GM10266 (cell line): ENCODE measurements at regions not wholly inside any gene's neighbourhood (a gene's known extent, or its start where the extent isn't known, plus 50 kb on each side); places are given as distances from the start of the nearest gene placed in this dataset.

Experiments used
- DNase-seq: peaks from one replicate; pipeline ENCODE4 v3.0.0; 2012; ENCODE audit errors: extremely low spot score
- TF ChIP-seq, protein P1 (sequence below): IDR thresholded peaks from 2 replicates; pipeline ENCODE4 v1.5.1; 2012; ENCODE audit warnings: mild to moderate bottlenecking, low read depth; ENCODE audit not compliant: control insufficient read depth, insufficient read depth; ENCODE audit errors: missing control alignments

DNA sequence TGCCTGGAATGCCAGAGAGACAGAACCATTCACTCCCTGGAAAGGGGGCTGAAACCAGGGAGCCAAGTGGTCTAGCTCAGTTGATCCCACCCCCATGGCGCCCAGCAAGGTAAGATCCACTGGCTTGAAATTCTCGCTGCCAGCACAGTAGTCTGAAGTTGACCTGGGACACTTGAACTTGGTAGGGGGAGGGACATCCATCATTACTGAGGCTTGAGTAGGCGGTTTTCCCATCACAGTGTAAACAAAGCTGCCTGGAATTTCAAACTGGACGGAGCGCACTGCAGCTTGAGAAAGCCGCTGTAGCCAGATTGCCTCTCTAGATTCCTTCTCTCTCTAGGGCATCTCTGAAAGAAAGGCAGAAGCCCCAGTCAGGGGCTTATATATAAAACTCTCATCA is 310.7 kb upstream of the DPPA4 start:
- TF ChIP-seq, protein P1, sequence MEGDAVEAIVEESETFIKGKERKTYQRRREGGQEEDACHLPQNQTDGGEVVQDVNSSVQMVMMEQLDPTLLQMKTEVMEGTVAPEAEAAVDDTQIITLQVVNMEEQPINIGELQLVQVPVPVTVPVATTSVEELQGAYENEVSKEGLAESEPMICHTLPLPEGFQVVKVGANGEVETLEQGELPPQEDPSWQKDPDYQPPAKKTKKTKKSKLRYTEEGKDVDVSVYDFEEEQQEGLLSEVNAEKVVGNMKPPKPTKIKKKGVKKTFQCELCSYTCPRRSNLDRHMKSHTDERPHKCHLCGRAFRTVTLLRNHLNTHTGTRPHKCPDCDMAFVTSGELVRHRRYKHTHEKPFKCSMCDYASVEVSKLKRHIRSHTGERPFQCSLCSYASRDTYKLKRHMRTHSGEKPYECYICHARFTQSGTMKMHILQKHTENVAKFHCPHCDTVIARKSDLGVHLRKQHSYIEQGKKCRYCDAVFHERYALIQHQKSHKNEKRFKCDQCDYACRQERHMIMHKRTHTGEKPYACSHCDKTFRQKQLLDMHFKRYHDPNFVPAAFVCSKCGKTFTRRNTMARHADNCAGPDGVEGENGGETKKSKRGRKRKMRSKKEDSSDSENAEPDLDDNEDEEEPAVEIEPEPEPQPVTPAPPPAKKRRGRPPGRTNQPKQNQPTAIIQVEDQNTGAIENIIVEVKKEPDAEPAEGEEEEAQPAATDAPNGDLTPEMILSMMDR, result no peak
- no peak for DNase-seq

DNA sequence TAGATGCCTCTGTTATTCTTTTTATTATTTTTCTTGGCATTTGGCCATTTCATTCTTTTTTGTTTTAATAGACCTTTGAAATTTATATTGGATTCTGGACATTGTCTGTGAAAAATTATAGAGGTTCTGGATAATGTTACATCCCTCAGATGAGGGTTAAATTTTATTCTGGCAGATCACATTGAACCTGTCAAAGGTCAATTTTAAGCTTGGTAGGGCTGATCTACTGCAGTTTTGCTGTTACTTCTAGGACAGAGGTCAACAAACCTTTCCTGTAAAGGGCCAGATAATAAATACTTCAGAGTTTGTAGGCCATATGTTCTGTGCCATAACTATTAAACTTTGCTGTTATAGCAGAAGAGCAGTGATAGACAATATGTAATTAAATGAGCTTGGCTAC is 318.9 kb upstream of the DPPA4 start:
- no peak for DNase-seq
- TF ChIP-seq, protein P1, result no peak

DNA sequence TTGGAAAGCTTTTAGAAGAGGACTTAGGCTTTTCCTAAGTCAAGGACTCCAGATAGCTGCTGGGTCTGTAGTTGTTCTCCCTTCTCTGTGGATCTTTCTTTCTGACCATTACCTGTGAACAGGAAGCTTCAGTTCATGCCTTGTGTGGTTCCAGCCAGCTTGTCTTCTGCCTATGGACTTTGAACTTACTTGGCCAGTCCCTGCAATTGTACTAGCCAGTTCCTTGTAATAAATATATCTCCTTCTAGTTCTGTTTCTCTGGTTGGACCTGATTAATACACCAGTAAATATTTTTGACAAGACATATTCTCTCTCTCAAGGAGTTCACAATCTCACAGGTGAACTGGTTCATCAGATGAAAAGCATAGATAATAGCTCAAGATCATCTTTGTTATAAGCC is 341.3 kb upstream of the DPPA4 start:
- TF ChIP-seq, protein P1, result no peak
- DNase-seq, result no peak

DNA sequence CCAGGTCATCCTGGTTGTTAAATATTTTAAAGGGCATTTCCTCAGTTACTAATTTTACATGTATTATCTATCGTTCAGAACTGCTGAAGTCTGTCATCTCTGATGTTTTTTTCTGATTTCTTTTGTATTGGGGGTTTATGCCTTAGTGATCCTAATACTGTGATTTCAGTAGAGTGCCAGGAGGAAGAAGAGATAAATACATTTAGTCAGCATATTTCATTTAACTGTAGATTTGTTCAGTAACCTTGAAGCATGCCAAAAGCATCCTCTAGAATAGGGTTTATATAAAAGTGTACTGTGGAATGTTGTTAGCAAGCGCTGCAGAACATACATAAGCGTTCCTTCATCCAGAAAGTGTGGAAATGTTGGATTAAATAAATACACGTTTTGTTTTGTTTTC is 342.3 kb upstream of the DPPA4 start:
- DNase-seq, result no peak
- TF ChIP-seq, protein P1, result no peak

DNA sequence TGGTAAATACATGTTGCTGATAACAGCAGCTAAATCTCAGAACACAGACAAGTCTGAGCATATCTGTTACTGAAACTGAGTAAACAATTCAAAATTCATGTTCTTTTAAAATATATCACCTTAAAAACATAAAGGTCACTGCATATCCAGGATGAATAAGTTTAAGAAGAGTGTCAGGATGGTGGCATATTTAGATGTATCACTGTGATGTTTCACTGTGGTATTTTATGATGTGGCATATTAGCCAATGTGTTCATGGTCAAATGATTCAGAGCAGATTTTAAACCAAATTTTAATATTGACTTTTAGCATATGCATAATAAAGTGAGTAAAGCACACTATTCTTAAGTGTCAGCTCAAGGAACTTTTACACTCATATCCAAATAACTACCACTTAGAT is 346.4 kb upstream of the DPPA4 start:
- DNase-seq, result no peak
- TF ChIP-seq, protein P1, result no peak

DNA sequence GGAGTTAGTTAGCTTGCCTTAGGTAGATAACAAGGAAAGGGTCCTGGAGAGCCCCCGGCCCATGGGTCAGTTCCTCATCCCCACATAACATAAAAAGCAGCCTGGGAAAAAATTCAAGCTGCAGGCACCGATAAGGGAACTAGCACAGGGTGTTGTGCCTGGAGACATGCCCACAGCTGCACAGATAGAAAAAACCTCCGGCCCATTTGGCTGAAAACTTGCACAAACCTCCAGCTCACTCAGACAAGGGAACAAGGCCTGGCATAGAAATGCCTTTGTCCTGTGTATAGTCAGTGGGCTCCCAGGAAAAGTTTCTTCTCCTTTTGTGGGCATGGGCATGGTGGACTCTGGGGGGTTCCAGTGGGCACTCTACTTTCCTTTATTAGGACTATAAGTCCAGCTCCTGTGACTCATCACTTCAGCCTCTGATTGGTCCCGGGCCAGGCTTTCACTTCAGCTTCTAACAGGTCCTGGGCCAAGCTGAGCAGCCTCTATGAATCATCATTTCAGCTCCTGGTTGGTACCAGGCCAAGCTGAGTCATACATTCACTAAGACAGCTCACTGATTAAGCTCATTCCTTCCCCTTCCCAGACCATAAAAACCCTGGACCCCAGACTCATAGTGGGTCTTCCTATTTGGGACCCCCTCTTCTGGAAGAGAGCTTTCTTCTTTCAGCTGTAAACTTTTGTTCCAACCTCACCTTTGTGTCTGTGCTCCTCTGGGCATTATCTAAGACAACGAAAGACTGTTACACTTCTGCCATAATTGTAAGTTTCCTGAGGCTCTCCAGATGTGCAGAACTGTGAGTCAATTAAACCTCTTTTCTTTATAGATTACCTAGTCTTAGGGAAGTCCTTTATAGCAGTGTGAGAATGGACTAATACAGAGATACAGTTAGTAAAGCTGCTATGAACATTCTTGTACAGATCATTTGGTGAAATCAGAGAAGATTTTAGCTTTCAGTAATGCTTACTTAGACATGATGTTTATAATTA is 348.0 kb upstream of the DPPA4 start:
- no peak for DNase-seq
- TF ChIP-seq, protein P1, result no peak

DNA sequence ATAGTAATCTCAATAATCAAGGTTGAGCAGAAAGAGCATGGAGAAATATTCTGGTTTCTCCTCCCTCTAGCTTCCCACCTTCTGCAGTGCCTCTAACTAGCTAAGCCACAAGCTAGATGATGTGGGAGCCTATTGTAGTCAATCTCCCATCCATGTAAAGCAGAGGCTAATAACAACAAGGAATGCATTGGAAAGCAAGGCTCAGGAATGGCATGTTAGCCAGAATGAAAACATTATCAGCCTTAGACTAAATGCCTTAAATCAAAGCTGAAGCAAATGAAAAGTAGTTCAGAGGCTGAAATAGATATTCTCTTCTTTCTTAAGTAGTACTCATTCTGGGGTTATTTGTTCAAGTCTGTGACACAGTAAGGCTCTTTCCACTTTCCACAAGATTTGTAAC is 350.3 kb upstream of the DPPA4 start:
- TF ChIP-seq, protein P1, result no peak
- no peak for DNase-seq
